ENCODE measurements at regions not wholly inside any gene's neighbourhood (a gene's known extent, or its start where the extent isn't known, plus 50 kb on each side); places are given as distances from the start of the nearest gene placed in this dataset.

DNA sequence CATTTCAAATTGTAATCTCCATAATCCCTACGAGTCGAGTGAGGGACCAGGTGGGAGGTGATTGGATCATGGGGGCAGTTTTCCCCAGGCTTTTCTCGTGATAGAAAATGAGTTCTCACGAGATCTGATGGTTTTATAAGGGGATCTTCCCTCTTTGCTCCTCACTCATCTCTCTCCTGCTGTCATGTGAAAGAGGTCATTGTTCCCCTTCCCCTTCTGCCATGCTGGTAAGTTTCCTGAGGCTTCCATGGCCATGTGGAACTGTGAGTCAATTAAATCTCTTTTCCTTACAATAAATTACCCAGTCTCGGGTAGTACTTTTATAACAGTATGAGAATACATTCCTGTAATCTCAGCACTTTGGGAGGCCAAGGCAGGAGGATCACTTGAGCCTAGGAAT lies 76.7 kb upstream of the MARCHF10 start:
- TF ChIP-seq CTCF (IDR thresholded peaks at IDR 0.05; ENCODE audit: low read depth, low read length, missing input control) (no peak), MAX (IDR thresholded peaks at IDR 0.05) (no peak), YY1 (IDR thresholded peaks at IDR 0.05) (no peak), ATF3 (IDR thresholded peaks at IDR 0.05) (no peak), RAD21 (IDR thresholded peaks at IDR 0.05) (no peak), RXRA (IDR thresholded peaks at IDR 0.05) (no peak), REST (IDR thresholded peaks at IDR 0.05) (no peak), FOXA1 (IDR thresholded peaks at IDR 0.05) (no peak), EGR1 (IDR thresholded peaks at IDR 0.05; ENCODE audit: low read depth in 2 of 2) (no peak), JUND (IDR thresholded peaks at IDR 0.05) (no peak), ZBTB33 (IDR thresholded peaks at IDR 0.05) (no peak), TAF1 (conservative IDR thresholded peaks at IDR 0.05) (no peak), SP1 (IDR thresholded peaks at IDR 0.05) (no peak)
